ENCODE measurements at regions not wholly inside any gene's neighbourhood (a gene's known extent, or its start where the extent isn't known, plus 50 kb on each side); places are given as distances from the start of the nearest gene placed in this dataset.

- Histone ChIP-seq H3K27me3 (no peaks in the 10 kb centered on the region), H3K36me3 (replicated peaks in 1 of 2; ENCODE audit: insufficient read depth in 1 of 2, low read depth in 2 of 2) (no peaks in the 10 kb centered on the region), H3K4me3 (no peak overlapping the region), H3K4me1 (no peaks in the 10 kb centered on the region), H3K9me3 (no peaks in the 10 kb centered on the region), H3K27ac (no peak overlapping the region)
- DNase-seq (no peak), ATAC-seq (no peak)
- 87% methylated on average over 13 of the region's 13 CpGs for WGBS, 2 donors
- TF ChIP-seq POLR2A (IDR thresholded peaks at IDR 0.05): no peak
- intact Hi-C loops (cut with DNase I): no loop called here
These were observed 611.7 kb upstream of the FAT1 start for GRCh38 chr4:187335339-187335738.

GRCh38 chr4:187354740-187355139 is 631.1 kb upstream of the FAT1 start:
- intact Hi-C loops (cut with DNase I): no loop called here
- Histone ChIP-seq H3K27me3 (no peaks in the 10 kb centered on the region), H3K4me1 (no peaks in the 10 kb centered on the region), H3K4me3 (no peak overlapping the region), H3K36me3 (replicated peaks in 1 of 2; ENCODE audit: insufficient read depth in 1 of 2, low read depth in 2 of 2) (no peaks in the 10 kb centered on the region), H3K27ac (no peak overlapping the region), H3K9me3 (no peaks in the 10 kb centered on the region)
- DNase-seq (no peak), ATAC-seq (no peak)
- no peak for TF ChIP-seq POLR2A (IDR thresholded peaks at IDR 0.05)
- no peak for TF ChIP-seq CTCF (IDR thresholded peaks at IDR 0.05)
- WGBS, 2 donors: 30 to 53% methylated on average over 3 of the region's 3 CpGs

- Histone ChIP-seq H3K9me3 (no peaks in the 10 kb centered on the region), H3K36me3 (replicated peaks in 1 of 2; ENCODE audit: insufficient read depth in 1 of 2, low read depth in 2 of 2) (no peaks in the 10 kb centered on the region), H3K27me3 (no peaks in the 10 kb centered on the region), H3K4me3 (no peak overlapping the region), H3K4me1 (no peaks in the 10 kb centered on the region), H3K27ac (no peak overlapping the region)
- ATAC-seq: no peak
- WGBS, 2 donors: 90% methylated on average over 1 of the region's 1 CpG
- no peak for DNase-seq
- no peak for TF ChIP-seq POLR2A (IDR thresholded peaks at IDR 0.05)
- TF ChIP-seq CTCF (IDR thresholded peaks at IDR 0.05): no peak
- intact Hi-C loops (cut with DNase I): no loop called here
These were observed 633.5 kb upstream of the FAT1 start for GRCh38 chr4:187357045-187357643.

- H3K27me3 ChIP-seq: no peaks in the 10 kb centered on the region
- ATAC-seq (no peak), DNase-seq (no peak)
- WGBS, 2 donors: 75 to 83% methylated on average over 4 of the region's 4 CpGs
- TF ChIP-seq CTCF (IDR thresholded peaks at IDR 0.05): no peak
- TF ChIP-seq POLR2A (IDR thresholded peaks at IDR 0.05): no peak
- no peak overlapping the region for H3K4me3 ChIP-seq
- no peaks in the 10 kb centered on the region for H3K9me3 ChIP-seq
- H3K4me1 ChIP-seq: no peaks in the 10 kb centered on the region
- no peak overlapping the region for H3K27ac ChIP-seq
- intact Hi-C loops (cut with DNase I): no loop called here
- no peaks in the 10 kb centered on the region for H3K36me3 ChIP-seq (replicated peaks in 1 of 2; ENCODE audit: insufficient read depth in 1 of 2, low read depth in 2 of 2)
These were observed 634.2 kb upstream of the FAT1 start for GRCh38 chr4:187357821-187358220.

- DNase-seq (no peak), ATAC-seq (no peak)
- 84 to 92% methylated on average over 31 of the region's 31 CpGs for WGBS, 2 donors
- H3K4me1 ChIP-seq: peaks cover 9% of the 10 kb centered on the region
- no peaks in the 10 kb centered on the region for H3K27me3 ChIP-seq
- H3K27ac ChIP-seq: no peak overlapping the region
- intact Hi-C loops (cut with DNase I): no loop called here
- TF ChIP-seq CTCF (IDR thresholded peaks at IDR 0.05): no peak
- TF ChIP-seq POLR2A (IDR thresholded peaks at IDR 0.05): no peak
- no peaks in the 10 kb centered on the region for H3K9me3 ChIP-seq
- no peak overlapping the region for H3K4me3 ChIP-seq
- H3K36me3 ChIP-seq (replicated peaks in 1 of 2; ENCODE audit: insufficient read depth in 1 of 2, low read depth in 2 of 2): no peaks in the 10 kb centered on the region
These were observed 632.4 kb upstream of the ZFP42 start for GRCh38 chr4:187362937-187363857.

Measured in body of pancreas (tissue), 4 donors.